HG03457 (cell line): ENCODE measurements at regions not wholly inside any gene's neighbourhood (a gene's known extent, or its start where the extent isn't known, plus 50 kb on each side); places are given as distances from the start of the nearest gene placed in this dataset.
"Not testable (repeated sequence)": the region's sequence is repeated elsewhere in the genome, so short reads cannot be mapped to it uniquely, and the experiment has no call there.

ENCODE experiments used
- ATAC-seq: cut with Tn5 transposase; IDR thresholded peaks from one replicate; pipeline ENCODE4 v1.9.1; 2021; ENCODE audit warnings: moderate number of reproducible peaks; ENCODE audit not compliant: unreplicated experiment

DNA sequence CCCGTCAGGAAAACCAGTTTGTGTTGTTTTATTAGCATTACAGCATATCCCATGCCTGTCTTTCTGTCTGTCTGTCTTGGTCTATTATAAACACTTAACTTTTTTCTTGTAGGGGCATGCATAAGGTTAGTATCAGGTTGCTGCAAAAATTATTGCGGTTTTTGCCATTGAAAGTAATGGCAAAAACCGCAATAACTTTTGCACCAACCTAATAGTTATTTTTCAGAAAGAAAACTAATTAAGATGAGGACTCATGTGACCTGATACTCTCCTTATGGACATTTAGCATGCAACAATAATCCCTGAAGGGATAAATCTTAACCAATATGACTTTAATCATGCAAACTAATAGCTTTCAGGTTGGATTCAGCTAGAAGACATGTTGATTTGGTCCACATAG, 326.7 kb upstream of the SUCLG2 start:
- no peak for ATAC-seq

- ATAC-seq, result no peak
Measured at GRCh38 chr3:67979342-67979741, 324.9 kb upstream of the SUCLG2 start.

- ATAC-seq, result no peak
Measured at GRCh38 chr3:67977762-67978161, 323.4 kb upstream of the SUCLG2 start.

DNA sequence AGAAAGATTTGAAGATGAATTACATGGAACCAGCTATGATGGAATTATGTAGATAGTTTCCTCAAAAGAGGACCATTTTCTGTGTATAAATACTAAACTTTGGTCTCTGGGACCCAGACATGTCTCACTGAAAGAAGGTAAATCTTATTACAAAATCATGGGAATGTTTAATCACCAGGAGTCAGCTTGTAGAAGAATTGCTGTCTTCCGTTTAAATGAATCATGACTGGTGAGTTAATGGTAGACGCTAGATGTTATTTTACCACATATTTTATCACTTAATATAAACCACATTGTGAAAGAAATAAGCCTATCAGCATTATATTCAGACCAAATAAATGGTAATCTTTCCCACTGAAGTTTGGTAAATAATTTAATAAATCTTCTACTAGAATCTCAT, 322.3 kb upstream of the SUCLG2 start:
- no peak for ATAC-seq

DNA sequence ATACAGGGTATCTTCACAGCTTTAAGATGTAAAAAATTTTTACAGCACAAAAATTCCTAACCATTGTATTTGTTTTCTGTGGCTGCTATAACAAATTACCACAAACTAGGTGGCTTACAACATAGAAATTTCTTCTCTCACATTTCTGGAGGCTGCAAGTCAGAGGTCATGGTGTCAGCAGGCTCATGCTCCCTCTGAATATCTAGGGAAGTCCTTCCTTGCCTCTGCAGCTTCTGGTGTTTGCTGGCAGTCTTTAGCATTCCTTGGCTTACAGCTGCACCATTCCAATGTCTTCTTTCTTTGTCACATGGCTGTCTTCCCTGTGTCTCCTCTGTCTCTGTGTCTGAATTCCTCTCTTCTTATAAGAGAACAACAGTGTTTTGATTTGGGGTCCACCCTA, 310.2 kb upstream of the SUCLG2 start:
- no peak for ATAC-seq

DNA sequence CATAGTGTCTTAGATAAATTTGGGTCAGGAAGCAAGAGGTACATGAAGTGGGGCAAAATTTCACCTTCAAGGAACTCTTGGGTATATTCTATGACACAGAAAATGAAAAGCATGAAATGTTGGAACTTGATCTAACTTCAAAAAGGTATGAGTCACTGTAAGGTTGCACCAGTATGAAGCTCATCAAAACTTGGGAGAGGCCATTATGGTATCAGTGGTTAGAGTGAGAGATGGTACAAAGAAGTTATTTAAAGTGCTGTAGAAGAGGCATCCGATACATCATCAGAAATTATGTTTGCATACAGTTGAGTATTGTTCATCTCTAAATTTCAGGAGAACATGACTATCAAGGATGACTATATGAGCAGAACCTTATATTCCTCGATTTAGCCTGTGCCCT, 302.9 kb upstream of the SUCLG2 start:
- no peak for ATAC-seq

GRCh38 chr3:67947808-67948508, 293.5 kb upstream of the SUCLG2 start:
- no peak for ATAC-seq

DNA sequence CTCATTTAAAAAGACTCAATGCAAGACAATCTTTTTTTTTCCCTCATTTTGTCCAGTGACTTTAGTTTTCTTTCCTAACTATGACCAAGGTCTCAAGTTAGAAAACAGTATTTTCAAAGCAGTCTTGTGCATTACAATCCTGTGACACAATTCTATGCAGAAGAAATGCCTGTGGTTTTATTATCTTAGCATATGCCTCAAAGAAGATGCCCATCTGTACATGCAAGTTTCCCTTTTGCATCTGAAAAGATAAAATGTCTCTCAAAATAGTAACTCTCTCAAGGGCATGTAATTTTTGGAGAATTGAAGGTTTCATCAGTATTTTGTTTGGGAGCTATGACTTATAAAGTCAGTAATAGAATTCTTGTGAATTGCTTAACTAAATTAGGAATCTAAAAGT, 292.0 kb upstream of the SUCLG2 start:
- no peak for ATAC-seq

- ATAC-seq, result no peak
Measured at GRCh38 chr3:67943546-67943945, 289.1 kb upstream of the SUCLG2 start.

- no peak for ATAC-seq
Measured at GRCh38 chr3:67941433-67942030, 287.1 kb upstream of the SUCLG2 start.

DNA sequence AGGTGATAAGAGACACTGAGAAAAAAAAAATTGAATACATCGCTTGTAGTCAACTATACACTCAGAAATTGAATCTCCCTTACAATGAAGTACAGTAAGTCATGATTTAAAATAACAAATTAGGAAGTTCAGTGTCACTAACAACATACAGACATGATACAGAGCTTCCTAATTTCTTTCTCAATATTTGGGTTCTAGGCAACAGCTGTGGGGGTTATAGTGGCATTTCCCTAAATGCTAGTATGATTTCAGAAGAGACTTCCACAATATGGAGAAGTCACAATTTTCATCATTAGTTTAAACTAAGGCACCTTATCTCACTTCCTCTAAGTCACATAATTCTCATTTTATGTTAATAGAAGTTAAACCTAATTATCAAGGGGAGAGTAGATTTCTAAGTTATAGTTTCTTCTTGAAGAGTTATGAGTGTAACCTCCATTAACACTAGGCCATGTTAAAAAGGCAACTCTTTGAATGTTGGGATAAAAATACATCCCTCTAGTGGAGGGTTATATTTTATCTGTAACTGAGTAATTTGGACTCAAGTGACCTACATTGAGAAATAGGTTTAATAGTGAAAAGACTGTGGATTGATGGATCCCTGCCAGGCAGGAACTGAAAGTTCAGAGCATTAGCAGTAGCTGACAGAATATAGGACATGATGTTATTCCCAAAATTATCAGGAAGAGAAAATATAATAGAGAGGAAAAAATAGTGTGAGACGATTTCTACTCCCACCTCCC, 286.0 kb upstream of the SUCLG2 start:
- no peak for ATAC-seq

GRCh38 chr3:67937498-67938118, 283.2 kb upstream of the SUCLG2 start:
- no peak for ATAC-seq

DNA sequence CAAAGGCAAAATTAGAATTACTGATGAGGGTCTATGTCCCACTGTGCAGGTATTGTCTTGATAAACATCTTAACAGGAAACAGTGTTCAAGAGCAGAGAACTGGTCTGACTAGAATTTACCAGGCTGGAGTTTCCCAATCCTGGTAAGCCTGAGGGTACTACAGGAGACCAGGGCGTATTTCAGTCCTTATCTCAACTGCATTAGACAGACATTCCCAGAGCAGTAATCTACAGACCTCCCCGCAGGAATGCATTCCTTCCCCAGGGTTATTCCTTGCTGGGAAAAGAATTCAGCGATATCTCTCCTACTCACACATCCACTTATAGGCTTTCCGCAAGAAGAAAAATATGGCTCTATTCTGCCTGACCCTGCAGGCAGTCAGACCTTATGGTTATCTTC, 276.0 kb upstream of the SUCLG2 start:
- ATAC-seq, result not testable (repeated sequence)

DNA sequence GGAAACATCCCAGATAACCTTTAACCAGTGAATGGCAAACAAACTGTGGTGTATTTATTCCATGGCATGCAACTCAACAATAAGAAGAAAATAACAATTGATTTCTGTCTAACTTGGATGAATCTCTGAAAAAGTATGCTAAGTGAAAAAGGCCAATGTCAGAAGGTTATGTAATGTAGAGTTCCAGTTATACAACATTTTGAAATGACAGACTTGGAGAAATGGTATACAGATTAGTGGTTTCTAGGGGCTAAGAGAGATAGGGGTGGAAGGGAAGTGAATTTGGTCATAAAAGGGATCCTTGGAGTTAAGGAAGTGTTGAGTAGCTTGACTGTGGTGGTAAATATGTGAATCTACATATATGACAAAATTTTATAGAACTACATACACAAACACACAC, 269.4 kb upstream of the SUCLG2 start:
- no peak for ATAC-seq

- ATAC-seq, result no peak
Measured at GRCh38 chr3:67920969-67921368, 266.6 kb upstream of the SUCLG2 start.

GRCh38 chr3:67920311-67920710, 265.9 kb upstream of the SUCLG2 start:
- no peak for ATAC-seq

DNA sequence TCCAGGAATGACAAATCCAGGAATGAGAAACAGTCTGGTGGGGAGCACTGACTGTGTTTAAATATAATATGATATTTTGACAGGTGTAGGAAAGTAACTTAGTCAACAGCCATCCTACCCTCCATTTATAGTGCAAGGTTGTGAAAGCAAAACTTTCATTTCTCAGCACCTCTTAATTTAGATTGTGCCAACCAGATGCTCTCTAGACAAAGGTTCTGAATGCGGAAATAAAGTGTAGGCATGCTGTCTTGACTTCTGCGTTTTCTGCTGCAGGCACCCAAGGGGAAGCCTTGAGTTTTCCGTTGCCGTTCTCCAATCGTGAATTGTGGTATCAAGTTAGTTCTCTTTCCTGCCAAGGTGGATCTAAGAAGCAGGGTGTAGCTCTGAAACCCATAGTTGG, 261.9 kb upstream of the SUCLG2 start:
- ATAC-seq, result no peak

GRCh38 chr3:67907735-67908134, 253.3 kb upstream of the SUCLG2 start:
- ATAC-seq, result no peak

DNA sequence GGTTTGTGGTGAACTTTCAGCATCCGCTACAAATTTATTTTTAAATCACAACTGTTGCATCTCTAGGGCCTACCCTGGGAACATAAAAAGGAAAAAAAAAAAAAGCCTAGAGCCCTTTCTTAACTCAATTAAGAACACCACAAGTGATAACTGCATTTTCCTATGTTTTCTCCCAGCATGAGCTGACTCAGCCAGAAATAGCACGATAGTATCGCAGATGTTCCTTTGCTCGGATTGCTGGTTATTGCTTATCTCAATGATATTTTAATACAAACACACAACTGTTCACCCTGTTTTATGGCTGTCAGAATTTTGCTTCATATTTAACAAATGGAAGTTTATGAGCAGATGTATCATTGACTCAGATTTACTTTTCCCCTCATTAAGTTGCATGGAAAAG, 251.8 kb upstream of the SUCLG2 start:
- no peak for ATAC-seq

DNA sequence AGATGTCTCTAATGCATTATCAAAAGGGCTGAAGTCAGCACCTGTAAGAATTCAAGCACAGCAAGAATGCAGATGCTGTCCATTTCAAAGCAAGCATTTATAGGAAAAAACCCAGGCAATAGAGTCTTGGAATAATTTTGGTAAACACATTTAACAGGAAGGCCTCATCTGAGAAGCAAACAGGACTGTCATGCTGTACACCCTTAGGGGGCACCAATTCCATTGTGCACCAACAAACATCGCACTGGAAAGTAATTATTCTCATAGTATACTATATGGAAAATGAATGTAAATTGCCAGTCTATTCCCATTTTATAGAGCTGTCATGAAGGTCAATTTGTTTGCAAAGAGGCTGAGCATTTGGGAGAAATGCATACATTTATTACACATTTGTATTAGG, 247.3 kb upstream of the SUCLG2 start:
- ATAC-seq, result no peak

GRCh38 chr3:67898916-67899315, 244.5 kb upstream of the SUCLG2 start:
- no peak for ATAC-seq
